IgD-negative memory B cell (primary cell): ENCODE measurements at regions not wholly inside any gene's neighbourhood (a gene's known extent, or its start where the extent isn't known, plus 50 kb on each side); places are given as distances from the start of the nearest gene placed in this dataset.
"Not testable (repeated sequence)": the region's sequence is repeated elsewhere in the genome, so short reads cannot be mapped to it uniquely, and the experiment has no call there.

Source experiments
- H3K27ac Mint-ChIP-seq, 3 donors: one replicate each; pipeline ENCODE4 v1.8.0; 2020 to 2022; ENCODE audit warnings: mild to moderate bottlenecking in 3 of 3, mixed read lengths in 3 of 3, moderate library complexity in 1 of 3
- H3K27me3 Mint-ChIP-seq: one replicate; pipeline ENCODE4 v1.8.0; 2021; ENCODE audit warnings: mixed read lengths
- H3K36me3 Mint-ChIP-seq: one replicate; pipeline ENCODE4 v1.8.0; 2020; ENCODE audit warnings: mild to moderate bottlenecking, mixed read lengths
- H3K4me1 Mint-ChIP-seq, 3 donors: one replicate each; pipeline ENCODE4 v1.8.0; 2020 to 2022; ENCODE audit warnings: mixed read lengths in 3 of 3, mild to moderate bottlenecking in 1 of 3
- H3K4me3 Mint-ChIP-seq, 4 donors: one replicate each; pipeline ENCODE4 v1.8.0; 2020 to 2022; ENCODE audit warnings: mild to moderate bottlenecking in 4 of 4, mixed read lengths in 4 of 4, moderate library complexity in 3 of 4
- H3K9me3 Mint-ChIP-seq, 3 donors: one replicate each; pipeline ENCODE4 v1.8.0; 2020 to 2021; ENCODE audit warnings: mixed read lengths in 3 of 3, mild to moderate bottlenecking in 1 of 3

- Mint-ChIP-seq H3K4me1 (no peaks in the 10 kb centered on the region), H3K27me3 (peaks cover under 1% of the 10 kb centered on the region), H3K27ac (peak overlapping the region in 1 of 3 donors; percentile 67), H3K4me3 (no peak overlapping the region), H3K9me3 (peaks cover 2 to 10% (median 6%) of the 10 kb centered on the region in 3 donors), H3K36me3 (no peaks in the 10 kb centered on the region)
These were observed 115.4 kb downstream of the GATA6 start for GRCh38 chr18:22284581-22285360.

GRCh38 chr18:22283855-22284254 is 114.5 kb downstream of the GATA6 start:
- H3K36me3 Mint-ChIP-seq, H3K27ac Mint-ChIP-seq, H3K4me3 Mint-ChIP-seq, H3K4me1 Mint-ChIP-seq, H3K9me3 Mint-ChIP-seq, H3K27me3 Mint-ChIP-seq: not testable (repeated sequence)

DNA sequence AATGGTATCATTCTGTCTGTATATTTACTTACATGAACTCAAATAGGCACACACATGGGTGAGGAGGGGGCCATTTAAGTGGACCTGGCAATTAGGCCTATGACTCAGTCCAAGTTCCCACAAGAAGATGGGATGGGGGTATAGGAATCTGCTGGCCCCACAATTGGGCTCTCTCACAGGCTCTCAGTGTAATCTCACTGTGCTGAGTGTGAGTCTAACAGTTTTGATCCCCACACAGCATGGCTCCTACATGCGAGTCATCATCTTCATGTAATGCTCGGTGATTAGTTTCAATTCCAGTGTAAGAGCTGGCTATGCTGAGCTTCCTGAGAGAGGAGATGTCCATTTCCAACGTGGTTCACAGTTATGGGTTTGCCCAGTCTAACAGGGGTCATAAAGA is 114.0 kb downstream of the GATA6 start:
- Mint-ChIP-seq H3K4me1 (no peaks in the 10 kb centered on the region), H3K4me3 (no peak overlapping the region), H3K9me3 (peaks cover 4 to 6% (median 6%) of the 10 kb centered on the region in 3 donors), H3K27me3 (peaks cover 5% of the 10 kb centered on the region), H3K27ac (no peak overlapping the region), H3K36me3 (no peaks in the 10 kb centered on the region)

- peaks cover 4 to 6% (median 6%) of the 10 kb centered on the region in 3 donors for H3K9me3 Mint-ChIP-seq
- no peak overlapping the region for H3K4me3 Mint-ChIP-seq
- H3K4me1 Mint-ChIP-seq, result no peaks in the 10 kb centered on the region
- H3K27ac Mint-ChIP-seq, result peak overlapping the region in 1 of 3 donors; percentile 52
- H3K36me3 Mint-ChIP-seq, result no peaks in the 10 kb centered on the region
- peaks cover 5% of the 10 kb centered on the region for H3K27me3 Mint-ChIP-seq
These were observed 113.7 kb downstream of the GATA6 start for GRCh38 chr18:22283116-22283395.

DNA sequence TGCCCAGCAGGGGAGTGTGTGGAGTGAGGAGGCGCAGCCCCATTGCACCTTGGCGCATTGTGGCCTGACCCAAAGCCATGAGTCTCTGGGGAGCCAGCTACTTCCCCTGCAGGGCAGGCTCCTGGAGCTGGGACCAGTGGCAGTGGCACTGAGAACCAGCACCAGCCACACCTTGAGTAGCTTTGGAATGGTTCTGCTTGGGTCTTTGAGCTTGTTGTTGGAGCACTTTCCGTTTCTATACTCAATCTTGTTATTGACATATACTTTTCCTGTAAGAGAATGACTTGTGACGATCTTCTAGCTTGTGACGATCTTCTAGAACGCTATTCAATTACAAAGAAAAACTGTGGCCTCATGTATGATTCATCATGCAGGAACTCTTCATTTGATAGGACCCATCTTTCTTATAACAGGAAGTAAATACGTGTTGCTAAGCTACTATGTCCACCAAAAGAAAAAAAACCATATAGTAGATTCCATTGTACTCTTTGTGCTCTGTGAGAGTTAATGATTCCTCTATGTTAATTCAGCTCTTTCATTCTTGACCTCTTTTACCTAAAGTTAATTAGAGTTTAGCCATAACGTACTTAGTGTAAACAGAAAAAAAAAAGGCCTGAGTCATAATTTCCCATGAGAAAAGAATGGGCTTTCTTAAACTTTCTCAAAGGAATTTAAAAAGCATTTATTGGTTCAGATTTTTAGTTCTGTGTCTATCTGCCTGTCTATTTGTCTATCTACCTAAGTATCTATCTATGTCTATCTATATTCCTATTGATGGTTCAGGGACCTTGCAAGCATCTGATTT is 113.1 kb downstream of the GATA6 start:
- H3K4me1 Mint-ChIP-seq, result no peaks in the 10 kb centered on the region
- H3K27ac Mint-ChIP-seq, result peak overlapping the region in 1 of 3 donors; percentile 52
- no peaks in the 10 kb centered on the region for H3K36me3 Mint-ChIP-seq
- H3K27me3 Mint-ChIP-seq, result peaks cover 5% of the 10 kb centered on the region
- H3K9me3 Mint-ChIP-seq, result peaks cover 4 to 6% (median 6%) of the 10 kb centered on the region in 3 donors
- no peak overlapping the region for H3K4me3 Mint-ChIP-seq

DNA sequence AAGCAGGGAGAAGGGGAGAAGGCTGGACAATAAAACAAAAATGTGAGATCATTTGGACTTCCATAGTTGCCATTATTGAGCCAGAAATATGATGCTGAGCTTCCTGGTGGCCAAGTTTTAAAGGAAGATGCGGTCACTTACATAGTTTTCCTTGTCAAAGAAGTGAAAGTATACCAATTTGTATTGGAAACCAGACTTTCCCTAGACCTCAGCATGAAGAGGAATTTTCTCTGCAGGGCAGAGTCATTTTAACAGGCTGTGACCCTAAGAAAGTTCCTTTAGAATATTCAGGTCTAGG is 111.0 kb downstream of the GATA6 start:
- no peak overlapping the region for H3K4me3 Mint-ChIP-seq
- H3K27ac Mint-ChIP-seq, result no peak overlapping the region
- peaks cover 4% of the 10 kb centered on the region in 3 donors for H3K9me3 Mint-ChIP-seq
- H3K4me1 Mint-ChIP-seq, result no peaks in the 10 kb centered on the region
- H3K36me3 Mint-ChIP-seq, result no peaks in the 10 kb centered on the region
- H3K27me3 Mint-ChIP-seq, result peaks cover 5% of the 10 kb centered on the region

DNA sequence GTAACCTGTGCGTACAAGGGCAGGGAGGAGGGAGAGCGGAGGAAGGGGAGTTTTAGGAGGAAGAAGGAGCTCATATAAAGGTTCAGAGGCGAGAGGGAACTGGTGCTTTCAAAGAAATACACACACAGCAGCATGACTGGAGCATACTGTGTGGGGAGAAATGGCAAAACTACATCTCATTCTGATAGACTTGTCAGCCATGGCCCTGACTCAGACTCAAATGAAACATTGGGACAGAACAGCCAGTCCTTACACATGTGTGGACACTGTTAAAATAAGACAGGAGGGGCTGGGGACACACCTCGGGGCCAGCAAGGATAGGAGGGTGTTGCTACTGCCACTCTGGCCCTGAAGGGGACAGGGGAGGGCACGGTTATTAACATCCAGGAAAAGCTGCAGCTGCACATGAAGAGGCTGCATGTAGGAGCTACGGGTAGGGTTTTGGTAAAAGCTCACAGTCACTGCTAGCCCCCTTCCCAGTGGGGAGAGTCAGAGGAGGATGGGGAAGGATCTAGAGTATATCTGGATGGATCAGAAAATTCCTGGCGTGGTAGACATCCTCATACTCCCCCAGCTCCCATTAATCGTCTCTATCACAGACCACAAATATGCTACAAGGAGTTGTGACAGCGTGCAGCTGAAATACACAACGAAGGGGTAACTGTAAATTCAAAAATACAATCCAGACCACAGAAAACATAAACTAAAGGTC is 110.5 kb downstream of the GATA6 start:
- Mint-ChIP-seq H3K27ac (peak overlapping the region in 1 of 3 donors; percentile 32), H3K27me3 (peaks cover 5% of the 10 kb centered on the region), H3K4me3 (no peak overlapping the region), H3K4me1 (no peaks in the 10 kb centered on the region), H3K9me3 (peaks cover 0 to 4% (median 0%) of the 10 kb centered on the region in 3 donors), H3K36me3 (no peaks in the 10 kb centered on the region)

DNA sequence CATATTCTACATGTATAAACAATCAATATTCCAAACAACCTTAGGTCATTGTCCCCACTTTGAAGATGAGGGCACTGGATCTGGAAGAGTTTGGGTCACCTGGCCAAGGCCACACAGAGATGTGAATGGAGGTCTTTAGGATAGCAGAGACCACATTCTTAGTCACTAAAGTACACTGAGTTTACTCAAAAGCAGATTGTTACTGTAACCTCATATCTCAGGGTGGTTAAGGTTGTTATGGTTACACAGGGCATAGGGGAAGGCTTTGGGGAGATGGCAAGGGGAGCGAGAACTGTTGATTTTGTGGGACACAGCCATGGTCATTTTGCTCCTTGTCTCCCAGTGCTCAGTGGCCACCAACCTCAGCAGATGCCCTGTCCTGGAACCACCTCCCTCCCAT is 109.4 kb downstream of the GATA6 start:
- Mint-ChIP-seq H3K27ac (no peak overlapping the region), H3K4me3 (no peak overlapping the region), H3K9me3 (peaks cover 0 to 2% (median 0%) of the 10 kb centered on the region in 3 donors), H3K27me3 (peaks cover 5% of the 10 kb centered on the region), H3K36me3 (no peaks in the 10 kb centered on the region), H3K4me1 (no peaks in the 10 kb centered on the region)

- H3K9me3 Mint-ChIP-seq, result peaks cover 0 to 2% (median 0%) of the 10 kb centered on the region in 3 donors
- no peak overlapping the region for H3K4me3 Mint-ChIP-seq
- no peaks in the 10 kb centered on the region for H3K36me3 Mint-ChIP-seq
- H3K27ac Mint-ChIP-seq, result peak overlapping the region in 1 of 3 donors; percentile 31
- no peaks in the 10 kb centered on the region for H3K4me1 Mint-ChIP-seq
- peaks cover 5% of the 10 kb centered on the region for H3K27me3 Mint-ChIP-seq
These were observed 108.4 kb downstream of the GATA6 start for GRCh38 chr18:22277758-22278157.

GRCh38 chr18:22276334-22276713 is 106.9 kb downstream of the GATA6 start:
- H3K9me3 Mint-ChIP-seq, result peaks cover 0 to 2% (median 0%) of the 10 kb centered on the region in 3 donors
- H3K4me3 Mint-ChIP-seq, result no peak overlapping the region
- H3K36me3 Mint-ChIP-seq, result no peaks in the 10 kb centered on the region
- H3K4me1 Mint-ChIP-seq, result no peaks in the 10 kb centered on the region
- peaks cover 5% of the 10 kb centered on the region for H3K27me3 Mint-ChIP-seq
- no peak overlapping the region for H3K27ac Mint-ChIP-seq

GRCh38 chr18:22275706-22276333 is 106.4 kb downstream of the GATA6 start:
- Mint-ChIP-seq H3K4me3 (no peak overlapping the region), H3K27ac (no peak overlapping the region), H3K9me3 (peaks cover 0 to 2% (median 0%) of the 10 kb centered on the region in 3 donors), H3K36me3 (no peaks in the 10 kb centered on the region), H3K4me1 (no peaks in the 10 kb centered on the region), H3K27me3 (peaks cover 5% of the 10 kb centered on the region)

GRCh38 chr18:22273101-22274039 is 104.0 kb downstream of the GATA6 start:
- Mint-ChIP-seq H3K27me3 (no peaks in the 10 kb centered on the region), H3K27ac (no peak overlapping the region), H3K4me1 (no peaks in the 10 kb centered on the region), H3K4me3 (peak overlapping the region in 1 of 4 donors; percentile 51), H3K36me3 (peaks cover 4% of the 10 kb centered on the region), H3K9me3 (no peaks in the 10 kb centered on the region)

GRCh38 chr18:22272242-22272641 is 102.9 kb downstream of the GATA6 start:
- H3K9me3 Mint-ChIP-seq, result no peaks in the 10 kb centered on the region
- no peak overlapping the region for H3K27ac Mint-ChIP-seq
- H3K36me3 Mint-ChIP-seq, result peaks cover 4% of the 10 kb centered on the region
- H3K4me3 Mint-ChIP-seq, result no peak overlapping the region
- H3K27me3 Mint-ChIP-seq, result no peaks in the 10 kb centered on the region
- H3K4me1 Mint-ChIP-seq, result no peaks in the 10 kb centered on the region

DNA sequence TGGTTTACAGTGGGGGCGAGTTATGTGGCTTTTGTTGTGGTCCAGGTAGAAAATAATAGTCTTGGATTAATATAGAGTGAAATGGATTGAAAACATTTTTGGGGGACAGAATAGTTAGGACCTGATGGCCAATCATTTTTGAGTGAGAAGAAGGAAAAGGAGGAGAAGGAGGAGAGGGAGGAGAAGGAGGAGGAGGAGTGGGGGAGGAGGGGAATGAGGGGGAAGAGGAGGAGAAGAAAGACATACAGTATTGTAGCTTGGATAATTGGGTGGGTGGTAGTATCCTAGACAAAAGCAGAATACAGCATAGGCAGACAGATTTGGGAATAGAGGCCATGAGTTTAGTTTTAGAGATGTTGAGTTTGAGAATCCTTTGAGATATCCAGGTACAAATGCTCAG is 101.6 kb downstream of the GATA6 start:
- H3K36me3 Mint-ChIP-seq, result peaks cover 4% of the 10 kb centered on the region
- H3K4me3 Mint-ChIP-seq, result no peak overlapping the region
- no peak overlapping the region for H3K27ac Mint-ChIP-seq
- H3K4me1 Mint-ChIP-seq, result no peaks in the 10 kb centered on the region
- H3K27me3 Mint-ChIP-seq, result no peaks in the 10 kb centered on the region
- no peaks in the 10 kb centered on the region for H3K9me3 Mint-ChIP-seq
